GM12874 (cell line): ENCODE measurements at regions not wholly inside any gene's neighbourhood (a gene's known extent, or its start where the extent isn't known, plus 50 kb on each side); places are given as distances from the start of the nearest gene placed in this dataset.

Experiments
- CTCF ChIP-seq: IDR thresholded peaks from 2 replicates; pipeline ENCODE4 v1.5.1; 2011; ENCODE audit warnings: low read depth, mild to moderate bottlenecking, control low read depth, low read length, moderate library complexity; ENCODE audit not compliant: insufficient read depth

- TF ChIP-seq CTCF, result no peak
Measured at GRCh38 chr20:50288128-50288623, 97.5 kb downstream of the CEBPB start.

GRCh38 chr20:50289581-50289980 is 99.0 kb downstream of the CEBPB start:
- TF ChIP-seq CTCF, result no peak

- no peak for TF ChIP-seq CTCF
Measured at GRCh38 chr20:50290112-50290511, 99.5 kb downstream of the CEBPB start.

GRCh38 chr20:50290808-50291207 is 100.2 kb downstream of the CEBPB start:
- no peak for TF ChIP-seq CTCF

- TF ChIP-seq CTCF, result no peak
Measured at GRCh38 chr20:50291254-50292078, 100.8 kb downstream of the CEBPB start.

GRCh38 chr20:50292079-50292590 is 101.5 kb downstream of the CEBPB start:
- no peak for TF ChIP-seq CTCF

GRCh38 chr20:50292591-50293283 is 102.1 kb downstream of the CEBPB start:
- no peak for TF ChIP-seq CTCF
